NOMO-1 treated with DMSO at 0.1 percent for 48 hours (cell line): ENCODE measurements at regions not wholly inside any gene's neighbourhood (a gene's known extent, or its start where the extent isn't known, plus 50 kb on each side); places are given as distances from the start of the nearest gene placed in this dataset.

Source experiments
- DNase-seq: peaks from one replicate; lab custom pipeline; 2025; ENCODE audit not compliant: unreplicated experiment; lab: John Stamatoyannopoulos, UW

DNA sequence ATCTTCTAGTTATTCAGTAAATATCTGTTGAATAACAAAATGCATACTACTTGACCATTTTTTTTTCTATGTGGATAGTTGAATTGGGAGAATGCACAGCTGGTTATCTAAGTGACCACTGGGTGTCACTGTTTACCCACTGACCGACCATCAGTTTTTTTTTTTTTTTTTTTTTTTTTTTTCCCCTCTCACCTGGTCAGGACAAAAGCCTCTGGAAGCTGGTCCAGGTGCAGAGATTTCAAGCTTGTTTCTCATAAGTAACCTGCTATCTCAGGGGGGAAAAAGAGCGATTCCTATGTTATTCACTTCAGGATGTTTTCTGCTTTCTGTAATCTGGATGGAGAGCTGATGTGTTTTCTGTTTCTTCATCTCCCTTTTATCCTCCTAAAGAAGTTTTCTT is 256.0 kb downstream of the DCDC2C start:
- DNase-seq = no peak

- no peak for DNase-seq
These were observed 256.7 kb downstream of the DCDC2C start for GRCh38 chr2:3960106-3960505.

- no peak for DNase-seq
These were observed 259.3 kb downstream of the DCDC2C start for GRCh38 chr2:3962719-3963118.

GRCh38 chr2:3965211-3965610 is 261.8 kb downstream of the DCDC2C start:
- no peak for DNase-seq

DNA sequence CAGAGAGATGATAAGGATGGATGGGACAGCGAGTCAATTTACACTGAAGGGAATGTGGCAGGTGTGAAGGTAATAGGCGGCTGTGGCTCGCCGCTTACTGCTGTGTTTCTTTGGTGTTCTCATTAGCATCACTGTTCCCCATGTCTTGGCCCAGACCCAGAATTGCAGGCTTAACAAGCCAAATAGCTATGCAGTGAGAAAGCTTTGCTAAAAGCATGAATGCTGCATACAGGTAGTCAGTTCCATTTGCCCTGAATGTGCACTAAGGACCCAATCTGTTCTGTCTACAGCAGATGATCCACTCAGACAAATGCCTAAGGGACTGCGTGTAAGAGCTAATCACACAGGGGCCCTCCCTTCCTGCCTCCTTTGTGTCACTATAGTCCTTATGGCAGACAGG is 262.6 kb downstream of the DCDC2C start:
- no peak for DNase-seq

- no peak for DNase-seq
These were observed 263.1 kb downstream of the DCDC2C start for GRCh38 chr2:3966470-3966869.

DNA sequence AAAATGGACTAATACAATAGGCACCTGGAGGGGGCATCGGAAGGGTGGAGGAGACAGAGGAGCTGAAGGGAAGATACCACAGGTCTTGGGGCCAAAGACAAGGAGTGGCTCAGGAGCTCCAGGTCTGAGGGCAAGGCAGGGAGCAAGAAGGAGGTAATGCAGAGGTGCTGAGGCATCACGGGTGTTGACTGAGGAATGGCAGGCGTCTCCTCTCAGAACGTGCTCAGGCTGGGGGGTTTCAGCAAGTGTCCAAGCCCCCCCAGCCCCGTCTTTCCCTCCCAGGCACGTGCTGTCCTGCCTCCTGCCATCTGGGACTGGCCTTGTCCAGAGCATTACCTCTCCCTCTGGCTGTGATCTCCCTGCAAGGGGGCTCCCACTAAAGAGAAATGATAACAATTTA is 265.4 kb downstream of the DCDC2C start:
- no peak for DNase-seq

GRCh38 chr2:3970791-3971651 is 267.6 kb downstream of the DCDC2C start:
- no peak for DNase-seq

DNA sequence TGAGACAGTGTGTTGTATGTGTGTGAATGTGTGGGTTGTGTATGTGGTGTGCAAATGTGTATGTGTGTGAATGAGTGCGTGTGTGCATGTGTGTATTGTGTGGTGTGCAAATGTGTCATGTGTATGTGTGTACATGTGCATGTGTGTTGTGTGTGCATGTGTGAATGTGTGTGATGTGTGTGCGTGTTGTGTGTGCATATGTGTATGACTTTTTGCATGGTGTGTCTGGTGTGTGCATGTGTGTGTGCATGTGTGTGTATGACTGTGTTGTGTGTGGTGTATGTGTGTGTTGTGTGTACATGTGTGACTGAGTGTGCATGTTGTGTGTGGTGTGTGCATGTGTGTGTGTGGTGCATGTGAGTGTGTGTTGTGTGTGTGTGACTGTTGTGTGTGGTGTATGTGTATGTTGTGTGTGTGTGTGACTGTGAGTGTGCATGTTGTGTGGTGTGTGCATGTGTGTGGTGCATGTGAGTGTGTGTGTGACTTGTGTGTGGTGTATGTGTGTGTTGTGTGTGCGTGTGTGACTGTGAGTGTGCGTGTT is 268.3 kb downstream of the DCDC2C start:
- DNase-seq = no peak

DNA sequence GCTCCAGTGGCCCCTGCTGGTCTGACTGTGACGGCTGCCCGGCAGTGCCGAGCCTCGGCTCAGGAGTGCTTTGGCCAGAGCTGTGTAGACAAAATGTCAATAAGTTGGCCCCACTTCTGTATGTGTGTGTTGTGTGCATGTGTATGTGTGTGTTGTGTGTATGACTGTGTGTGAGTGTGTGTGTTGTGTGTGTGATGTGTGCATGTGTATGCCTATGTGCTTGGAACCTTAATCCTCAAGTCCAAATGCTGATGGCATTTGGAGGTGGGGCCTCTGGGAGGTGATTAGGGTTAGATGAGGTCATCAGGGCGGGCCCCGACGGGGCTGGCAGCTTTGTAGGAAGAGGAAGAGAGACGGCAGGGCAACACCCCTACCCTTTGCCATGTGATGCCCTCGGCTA is 269.0 kb downstream of the DCDC2C start:
- DNase-seq = no peak

GRCh38 chr2:3974765-3975164 is 271.4 kb downstream of the DCDC2C start:
- no peak for DNase-seq

DNA sequence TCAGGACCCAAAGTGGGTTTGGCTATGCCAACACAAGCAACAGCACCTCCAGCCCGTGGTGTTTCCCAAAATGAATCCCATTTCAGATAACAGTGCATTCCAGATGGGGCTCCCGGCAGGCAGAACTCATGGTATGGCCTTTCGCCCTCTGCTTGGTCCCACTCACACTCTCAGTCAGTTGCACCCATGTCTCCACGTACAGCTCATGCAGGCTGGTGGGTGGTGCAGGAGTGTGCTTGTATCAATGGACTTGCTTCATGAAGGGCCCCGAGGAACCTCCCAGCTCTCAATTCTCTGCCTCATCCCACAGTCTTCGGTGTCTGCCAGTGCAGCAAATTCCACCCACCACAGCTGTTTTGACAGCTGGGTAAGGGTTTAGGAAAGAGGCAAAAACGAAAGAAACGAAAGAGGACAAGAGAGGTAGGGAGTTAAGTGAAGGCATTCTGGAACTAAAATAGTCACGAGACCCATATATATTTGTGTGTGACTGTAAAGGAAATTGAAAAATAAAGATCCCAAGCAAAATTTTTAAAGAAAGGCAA is 278.1 kb downstream of the DCDC2C start:
- DNase-seq = no peak

DNA sequence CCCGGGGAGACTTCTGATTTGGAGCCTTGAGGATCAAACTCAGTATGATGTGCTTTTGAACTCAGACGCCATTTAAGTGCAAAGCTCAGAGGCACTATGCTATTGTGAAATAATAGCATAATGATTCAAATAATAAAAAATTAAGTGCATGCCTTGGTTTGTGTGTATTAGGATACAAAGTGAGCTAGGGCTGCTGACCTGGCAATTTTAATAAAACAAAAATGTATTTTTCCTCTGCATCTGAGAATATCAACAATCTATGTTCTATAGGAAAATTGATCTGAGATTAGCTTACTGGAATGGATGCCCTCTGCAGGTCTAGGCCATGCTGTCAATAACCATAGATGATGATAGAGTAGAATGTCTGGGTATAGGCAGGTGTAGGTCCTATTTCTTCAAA is 278.8 kb downstream of the DCDC2C start:
- DNase-seq = no peak

DNA sequence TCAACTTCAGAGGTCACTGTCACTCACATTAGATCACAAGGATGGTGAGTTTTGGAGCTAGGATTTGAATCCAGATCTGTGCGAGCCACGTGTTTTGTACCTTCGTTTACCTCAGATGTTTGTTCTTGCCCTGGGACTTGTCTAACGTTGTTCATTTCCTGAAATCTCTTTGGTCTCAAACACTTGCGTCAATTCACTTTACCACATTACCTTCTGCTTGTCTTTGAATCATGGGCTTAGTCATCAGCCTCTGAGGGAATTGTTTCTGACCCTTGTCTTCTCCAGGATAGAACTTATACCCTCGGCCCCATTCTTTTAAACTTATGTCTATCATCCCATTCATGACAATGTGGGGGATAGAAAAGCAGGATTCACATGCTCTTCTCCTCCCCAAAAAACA is 282.7 kb downstream of the DCDC2C start:
- no peak for DNase-seq

DNA sequence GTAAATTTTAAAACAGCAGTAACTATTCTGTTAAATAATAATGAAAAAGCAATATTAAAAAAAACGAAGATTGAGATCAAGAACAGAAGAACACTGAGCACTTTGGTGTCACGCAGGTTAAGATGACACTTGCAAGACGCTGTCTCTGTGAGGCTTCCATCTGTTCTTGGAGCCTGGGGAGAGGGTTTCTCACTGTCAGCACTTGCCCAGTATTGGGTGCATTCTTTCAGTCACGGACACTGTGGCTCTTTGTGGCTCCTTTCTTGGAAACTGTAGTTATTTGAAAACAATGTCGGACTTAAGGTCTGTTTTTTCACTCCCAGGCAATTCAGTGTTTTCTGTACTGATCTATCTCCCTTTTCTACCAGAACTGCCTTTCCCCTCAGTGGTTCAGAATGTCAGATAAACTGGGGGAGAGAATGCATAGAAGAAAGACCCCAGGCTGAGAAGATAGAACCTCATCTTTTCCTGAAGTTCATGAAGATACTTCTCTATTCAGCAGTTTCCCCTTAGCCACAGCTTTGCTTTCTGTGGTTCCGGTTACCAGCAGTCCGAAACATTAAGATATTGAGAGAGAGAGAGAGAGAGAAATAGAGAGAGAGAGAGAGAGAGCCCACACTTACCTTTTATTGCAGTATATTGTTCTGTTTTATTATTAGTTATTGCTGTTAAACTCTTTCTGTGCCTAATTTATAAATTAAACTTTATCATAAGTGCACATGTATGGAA is 283.3 kb downstream of the DCDC2C start:
- DNase-seq = peak; percentile 37

DNA sequence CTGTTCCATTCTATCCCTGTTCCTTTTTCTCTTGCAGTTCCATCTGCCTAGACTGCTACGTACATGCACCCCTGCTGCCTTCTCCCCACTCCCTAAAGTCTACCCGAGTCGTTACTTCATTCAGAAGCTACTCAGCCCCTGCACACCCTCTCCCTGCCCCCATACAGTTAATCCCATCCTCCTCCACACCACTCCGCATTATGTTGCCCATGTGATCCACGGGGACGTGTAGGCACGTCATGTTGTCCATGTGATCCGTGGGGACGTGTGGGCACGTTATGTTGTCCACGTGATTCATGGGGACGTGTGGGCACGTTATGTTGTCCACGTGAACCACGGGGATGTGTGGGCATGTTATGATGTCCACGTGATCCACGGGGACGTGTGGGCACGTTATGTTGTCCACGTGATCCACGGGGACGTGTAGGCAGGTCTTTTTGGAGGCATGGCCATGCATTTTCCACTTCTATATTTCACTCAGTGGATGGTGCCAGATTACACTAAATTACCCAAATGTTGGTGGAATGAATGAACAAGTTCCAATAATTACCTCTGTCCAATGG is 299.5 kb downstream of the DCDC2C start:
- no peak for DNase-seq

- no peak for DNase-seq
These were observed 308.8 kb downstream of the DCDC2C start for GRCh38 chr2:4012197-4012596.

DNA sequence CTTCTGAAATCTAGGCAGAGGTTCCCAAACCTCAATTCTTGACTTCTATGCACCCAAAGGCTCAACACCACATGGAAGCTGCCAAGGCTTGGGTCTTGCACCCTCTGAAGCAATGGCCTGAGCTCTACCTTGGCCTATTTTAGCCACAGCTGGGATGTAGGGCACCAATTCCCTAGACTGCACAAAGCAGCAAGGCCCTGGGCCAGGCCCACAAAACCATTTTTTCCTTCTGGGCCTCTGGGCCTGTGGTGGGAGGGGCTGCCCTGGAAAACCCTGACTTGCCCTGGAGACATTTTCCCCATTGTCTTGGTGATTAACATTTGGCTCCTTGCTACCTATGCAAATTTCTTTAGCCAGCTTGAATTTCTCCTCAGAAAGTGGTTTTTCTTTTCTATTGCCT is 315.2 kb downstream of the DCDC2C start:
- no peak for DNase-seq

- DNase-seq = no peak
These were observed 316.8 kb downstream of the DCDC2C start for GRCh38 chr2:4020153-4020552.

DNA sequence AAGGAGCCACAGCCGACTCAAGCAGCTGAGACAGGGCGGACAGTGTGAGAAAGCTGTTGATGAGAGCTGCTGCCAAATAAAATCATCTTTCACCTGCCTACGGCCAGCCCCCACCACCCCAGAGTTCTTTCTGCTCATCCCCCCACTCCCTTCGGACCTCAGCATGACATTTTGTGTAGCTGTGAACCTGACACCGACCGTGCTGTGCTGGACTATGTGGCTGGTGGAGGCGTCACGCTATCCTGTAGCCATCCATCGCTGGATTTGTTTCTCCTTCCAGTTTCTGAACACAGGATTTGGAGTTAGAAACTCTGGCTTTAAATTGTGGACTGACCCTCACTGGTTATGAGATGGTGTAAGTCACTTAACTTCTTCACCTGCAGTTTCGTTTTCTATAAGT is 317.3 kb downstream of the DCDC2C start:
- no peak for DNase-seq

GRCh38 chr2:4024605-4025004 is 321.2 kb downstream of the DCDC2C start:
- no peak for DNase-seq

- no peak for DNase-seq
These were observed 325.7 kb downstream of the DCDC2C start for GRCh38 chr2:4029081-4029480.
